ENCODE measurements at regions not wholly inside any gene's neighbourhood (a gene's known extent, or its start where the extent isn't known, plus 50 kb on each side); places are given as distances from the start of the nearest gene placed in this dataset.

DNA sequence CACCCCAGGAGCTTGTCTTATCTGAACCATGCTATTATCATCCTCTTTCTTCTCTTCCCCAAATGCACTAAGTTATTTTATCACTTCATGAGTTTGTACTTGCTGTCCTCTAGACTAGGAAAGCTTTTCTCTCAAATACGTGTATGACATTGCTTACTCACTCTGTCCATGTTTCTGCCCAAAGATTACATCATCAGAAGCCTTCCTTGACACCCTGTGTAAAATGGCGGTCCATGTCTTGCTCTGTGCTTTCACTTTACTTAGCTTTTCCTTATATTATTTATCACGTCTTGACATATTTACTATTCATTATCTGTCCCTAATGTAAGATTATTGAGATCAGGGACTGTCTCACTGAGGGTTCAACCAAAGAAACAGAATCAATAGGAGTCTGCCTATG lies 196.1 kb upstream of the ZEB2 start:
- TF ChIP-seq RAD21 (IDR thresholded peaks at IDR 0.05; ENCODE audit: low read depth), result no peak
- TF ChIP-seq, protein P1, sequence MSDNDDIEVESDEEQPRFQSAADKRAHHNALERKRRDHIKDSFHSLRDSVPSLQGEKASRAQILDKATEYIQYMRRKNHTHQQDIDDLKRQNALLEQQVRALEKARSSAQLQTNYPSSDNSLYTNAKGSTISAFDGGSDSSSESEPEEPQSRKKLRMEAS (IDR thresholded peaks at IDR 0.05), result no peak
